Adrenal gland (tissue), 9 donors: ENCODE measurements at regions not wholly inside any gene's neighbourhood (a gene's known extent, or its start where the extent isn't known, plus 50 kb on each side); places are given as distances from the start of the nearest gene placed in this dataset.
A peak's percentile ranks its signal among the peaks of the same experiment; 100 is the strongest.

Source experiments
- DNase-seq, 7 donors: peaks; one replicate each; pipeline ENCODE4 v3.0.0-alpha.2; 2019 to 2020
- H3K27ac ChIP-seq, 5 donors: fragments of 200-600 bp; sonication (generic) in 4 of 5; 1 replicate in 3 of 5; 2 replicates in 2 of 5; pipeline versions ENCODE4 v1.5.1 to v1.8.0; 2016 to 2020; ENCODE audit warnings: mild to moderate bottlenecking in 1 of 5
- H3K27me3 ChIP-seq: fragments of 200-600 bp; 2 replicates; pipeline ENCODE4 v1.8.0; 2021
- H3K36me3 ChIP-seq, 2 donors: fragments of 200-600 bp; replicated peaks in 1 of 2; 1 replicate in 1 of 2; 2 replicates in 1 of 2; pipeline versions ENCODE4 v1.5.1 to v1.8.0; 2018 to 2022
- H3K4me1 ChIP-seq, 2 donors: fragments of 200-600 bp; replicated peaks in 1 of 2; 1 replicate in 1 of 2; 2 replicates in 1 of 2; pipeline versions ENCODE4 v1.5.1 to v1.8.0; 2018 to 2021
- H3K4me3 ChIP-seq, 4 donors: fragments of 200-600 bp; sonication (generic) in 3 of 4; one replicate each; pipeline ENCODE4 v1.5.1; 2016 to 2018
- H3K9me3 ChIP-seq, 3 donors: fragments of 200-600 bp; sonication (generic) in 1 of 3; replicated peaks in 1 of 3; 1 replicate in 2 of 3; 2 replicates in 1 of 3; pipeline versions ENCODE4 v1.5.1 to v1.8.0; 2016 to 2021
- POLR2A ChIP-seq, 2 donors: fragments of 450-650 bp; IDR thresholded peaks; one replicate each; pipeline ENCODE4 v1.6.1; 2017; ENCODE audit warnings: antibody characterized with exemption in 2 of 2, mild to moderate bottlenecking in 2 of 2, moderate library complexity in 1 of 2
- WGBS, 4 donors: extraction: QIAGEN DNeasy Blood & Tissue Kit in 2 of 4; methylation state at CpG; one replicate each; pipeline versions ENCODE4 v1.1.5 to v1.1.7; 2013 to 2017; 5-methylcytosine and 5-hydroxymethylcytosine counted together
- intact Hi-C, 2 donors: fragments of 100-400 bp; cut with DNase I; formaldehyde crosslinking; loops; one replicate each; pipeline versions ENCODE4 v1.14.1 to v1.15.0; 2022 to 2023
- TF ChIP-seq, protein P1 (sequence below), 6 experiments: fragments of 450-650 bp in 4 of 6; fragments of 200-600 bp in 2 of 6; sonication (generic) in 1 of 6; IDR thresholded peaks; 1 replicate in 5 of 6; 2 replicates in 1 of 6; pipeline versions ENCODE4 v1.5.1 to v1.8.0; 2016 to 2021; ENCODE audit warnings: antibody characterized with exemption in 6 of 6, mild to moderate bottlenecking in 2 of 6, moderate library complexity in 1 of 6
- donor health status: healthy with polysubstance abuse.
- donor health status: Bipolar disorder and iron deficiency.
- donor health status: DM: yes; HTN: yes; CAD: no.
- donor health status: DM: no; HTN: no; CAD: no.
- donor health status: DM: no; HTN: no; CAD: no.

DNA sequence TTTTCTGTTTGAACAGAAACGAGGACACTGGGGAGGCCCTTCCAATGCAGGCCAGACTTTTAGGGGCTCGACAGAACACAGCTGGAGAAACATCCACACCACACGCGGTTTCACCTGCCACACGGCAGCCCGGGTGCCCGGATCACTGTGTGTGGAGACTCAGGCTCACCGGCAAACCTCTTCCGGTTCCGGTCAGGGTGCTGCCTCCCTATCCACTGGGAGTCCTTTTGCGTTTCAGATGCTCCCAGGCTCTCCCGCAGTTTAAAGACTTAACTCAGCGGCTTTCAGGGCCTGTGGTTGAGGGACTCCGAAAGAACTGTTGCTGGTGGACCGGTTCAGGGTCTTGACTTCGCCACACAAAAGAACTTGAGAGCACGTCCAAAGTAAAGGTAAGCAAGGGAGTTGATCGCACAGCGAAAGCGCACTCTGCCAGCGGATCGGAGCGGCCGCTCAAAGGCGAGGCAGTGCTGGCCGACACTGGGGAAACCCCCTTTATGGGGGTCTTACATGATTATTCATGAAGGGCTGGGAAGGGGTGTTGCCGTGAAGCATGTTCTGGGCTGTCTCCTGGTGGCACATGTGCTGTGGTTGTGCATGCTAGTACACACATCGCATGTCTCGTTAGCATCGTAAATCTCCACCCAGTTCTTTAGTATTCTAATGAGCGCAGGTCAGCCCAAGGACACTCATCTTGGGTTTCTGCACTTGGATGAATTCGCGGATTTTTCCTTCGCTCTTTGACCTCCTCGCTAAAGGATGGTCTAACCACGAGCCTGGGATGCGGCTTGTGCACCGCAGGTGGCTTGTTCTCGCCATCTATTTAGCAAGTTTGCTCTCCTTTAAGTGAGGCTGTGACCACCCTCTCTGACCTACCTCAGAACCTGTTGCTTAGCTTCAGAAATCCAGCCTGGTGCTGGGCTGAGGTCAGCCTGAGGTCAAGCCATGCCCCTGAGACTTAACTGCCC, 180.3 kb downstream of the CDH26 start:
- 62 to 81% (median 72%) methylated on average over 35 to 39 of the region's 39 CpGs for WGBS, 4 donors

DNA sequence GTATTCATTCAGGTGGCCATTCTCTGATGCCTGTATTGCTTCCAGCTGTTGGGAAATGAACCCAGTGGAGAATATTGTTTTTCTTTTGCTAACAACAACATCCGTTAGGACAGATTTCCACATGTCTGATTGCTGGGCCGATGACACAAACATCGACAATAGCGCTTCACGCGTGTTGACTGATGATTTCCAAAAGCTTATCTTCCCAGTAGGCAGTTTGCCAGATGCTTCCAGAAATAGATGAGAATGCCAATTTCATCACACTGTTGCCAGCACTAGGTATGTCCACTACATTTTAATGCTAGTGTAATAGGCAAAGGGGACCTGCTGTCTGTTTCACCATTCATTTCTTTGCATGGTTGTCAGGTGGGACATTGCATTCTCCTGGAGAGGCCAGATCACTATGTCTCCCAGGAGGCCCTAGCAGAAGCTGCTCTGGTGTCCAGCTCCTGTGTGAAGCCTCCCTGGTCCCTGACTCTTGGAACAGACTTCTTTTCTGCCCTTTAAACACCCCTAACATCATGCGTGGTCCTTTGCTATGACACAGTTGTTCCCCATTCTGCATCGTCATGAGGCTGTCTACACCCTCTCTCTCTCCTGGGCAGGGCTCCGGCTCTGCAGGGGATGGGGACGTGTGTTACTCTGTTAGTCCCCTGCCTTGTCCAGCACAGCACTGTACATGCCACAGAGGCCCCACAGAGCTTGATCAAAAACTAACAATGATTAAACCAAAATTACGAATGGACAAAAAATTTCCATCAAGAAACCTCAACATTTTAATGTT, 181.6 kb downstream of the CDH26 start:
- no peak overlapping the region for H3K4me3 ChIP-seq
- intact Hi-C loops = no loop called here

More for the DNA sequence above, 180.3 kb downstream of the CDH26 start:
- peak in 6 of 7 donors; percentile 35 to 74 (median 54) for DNase-seq
- Histone ChIP-seq H3K4me3 (peak overlapping the region in 1 of 4 donors; percentile 41), H3K36me3 (no peaks in the 10 kb centered on the region), H3K27ac (peak overlapping the region in 1 of 5 donors; percentile 45), H3K27me3 (no peaks in the 10 kb centered on the region), H3K4me1 (peaks cover 0 to 28% of the 10 kb centered on the region in 2 donors), H3K9me3 (no peaks in the 10 kb centered on the region)
- intact Hi-C loops = no loop called here
- no peak for TF ChIP-seq POLR2A (IDR thresholded peaks at IDR 0.05)
- TF ChIP-seq, protein P1, sequence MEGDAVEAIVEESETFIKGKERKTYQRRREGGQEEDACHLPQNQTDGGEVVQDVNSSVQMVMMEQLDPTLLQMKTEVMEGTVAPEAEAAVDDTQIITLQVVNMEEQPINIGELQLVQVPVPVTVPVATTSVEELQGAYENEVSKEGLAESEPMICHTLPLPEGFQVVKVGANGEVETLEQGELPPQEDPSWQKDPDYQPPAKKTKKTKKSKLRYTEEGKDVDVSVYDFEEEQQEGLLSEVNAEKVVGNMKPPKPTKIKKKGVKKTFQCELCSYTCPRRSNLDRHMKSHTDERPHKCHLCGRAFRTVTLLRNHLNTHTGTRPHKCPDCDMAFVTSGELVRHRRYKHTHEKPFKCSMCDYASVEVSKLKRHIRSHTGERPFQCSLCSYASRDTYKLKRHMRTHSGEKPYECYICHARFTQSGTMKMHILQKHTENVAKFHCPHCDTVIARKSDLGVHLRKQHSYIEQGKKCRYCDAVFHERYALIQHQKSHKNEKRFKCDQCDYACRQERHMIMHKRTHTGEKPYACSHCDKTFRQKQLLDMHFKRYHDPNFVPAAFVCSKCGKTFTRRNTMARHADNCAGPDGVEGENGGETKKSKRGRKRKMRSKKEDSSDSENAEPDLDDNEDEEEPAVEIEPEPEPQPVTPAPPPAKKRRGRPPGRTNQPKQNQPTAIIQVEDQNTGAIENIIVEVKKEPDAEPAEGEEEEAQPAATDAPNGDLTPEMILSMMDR (IDR thresholded peaks at IDR 0.05) = no peak

DNA sequence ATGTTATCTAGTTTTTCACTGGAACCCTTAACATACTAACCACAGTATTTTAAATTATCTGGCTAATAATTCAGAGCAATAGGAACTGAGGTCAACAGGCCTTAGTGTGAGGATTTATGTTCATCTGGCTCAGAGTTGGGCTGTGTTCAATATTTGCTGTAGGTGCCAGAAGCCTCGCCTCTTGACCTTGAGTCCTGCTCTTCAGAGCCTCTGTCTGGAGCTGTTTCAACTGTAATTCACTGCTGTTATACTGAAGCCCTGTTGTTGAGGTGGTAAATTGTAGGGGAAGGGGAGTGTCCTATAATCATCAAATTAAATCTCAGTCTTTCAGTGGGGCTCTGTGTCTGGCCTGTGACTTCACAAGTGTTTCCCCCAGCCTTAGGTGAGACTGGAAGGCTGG, 184.4 kb downstream of the CDH26 start:
- Histone ChIP-seq H3K9me3 (no peaks in the 10 kb centered on the region), H3K4me1 (peaks cover 0 to 21% of the 10 kb centered on the region in 2 donors), H3K4me3 (no peak overlapping the region), H3K27ac (no peak overlapping the region), H3K36me3 (no peaks in the 10 kb centered on the region), H3K27me3 (no peaks in the 10 kb centered on the region)
- peak in 2 of 7 donors; percentile 15 to 37 for DNase-seq
- 11 to 39% (median 33%) methylated on average over 1 of the region's 1 CpG for WGBS, 4 donors
- intact Hi-C loops = no loop called here
- TF ChIP-seq, protein P1 (IDR thresholded peaks at IDR 0.05) = no peak
- TF ChIP-seq POLR2A (IDR thresholded peaks at IDR 0.05) = no peak

More for the DNA sequence above, 181.6 kb downstream of the CDH26 start:
- Histone ChIP-seq H3K36me3 (no peaks in the 10 kb centered on the region), H3K4me1 (peaks cover 0 to 28% of the 10 kb centered on the region in 2 donors), H3K9me3 (no peaks in the 10 kb centered on the region), H3K27ac (no peak overlapping the region), H3K27me3 (no peaks in the 10 kb centered on the region)
- TF ChIP-seq, protein P1 (IDR thresholded peaks at IDR 0.05) = no peak
- TF ChIP-seq POLR2A (IDR thresholded peaks at IDR 0.05) = no peak
- DNase-seq = peak in 2 of 7 donors; percentile 18 to 53
- 60 to 68% (median 63%) methylated on average over 10 to 11 of the region's 11 CpGs for WGBS, 4 donors

DNA sequence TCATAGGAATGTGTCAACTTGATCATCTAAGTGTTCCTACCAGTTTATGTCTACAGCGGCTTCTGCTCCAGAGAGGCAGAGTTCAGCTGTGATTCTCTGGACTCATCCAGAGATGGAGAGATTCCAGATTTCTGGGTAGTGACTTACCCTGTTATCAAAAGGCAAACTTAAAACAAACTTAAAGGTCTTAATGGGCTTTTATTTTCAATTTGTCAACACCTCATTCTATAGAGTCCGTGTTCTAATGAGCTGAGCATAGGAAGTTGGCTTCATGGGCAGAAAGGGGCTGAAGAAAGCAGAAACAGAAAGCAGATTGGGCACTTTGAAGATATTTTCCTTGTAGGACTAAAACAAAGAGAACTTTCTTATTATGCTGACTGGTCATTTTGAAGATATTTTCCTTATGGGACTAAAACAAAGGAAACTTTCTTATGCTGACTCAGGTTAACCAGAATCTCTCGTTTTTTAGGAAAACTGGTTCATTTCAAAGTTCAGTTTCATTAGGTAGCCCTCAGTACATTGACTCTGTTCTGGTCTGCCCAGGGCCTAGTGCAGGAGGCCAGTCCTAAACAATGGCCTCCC, 185.1 kb downstream of the CDH26 start:
- H3K4me1 ChIP-seq = peaks cover 0 to 20% of the 10 kb centered on the region in 2 donors
- intact Hi-C loops = no loop called here
- no peak overlapping the region for H3K27ac ChIP-seq
- WGBS, 4 donors = 63 to 81% (median 72%) methylated on average over 3 of the region's 3 CpGs
- no peak for DNase-seq
- no peak overlapping the region for H3K4me3 ChIP-seq
- no peaks in the 10 kb centered on the region for H3K27me3 ChIP-seq
- no peak for TF ChIP-seq POLR2A (IDR thresholded peaks at IDR 0.05)
- H3K9me3 ChIP-seq = no peaks in the 10 kb centered on the region
- no peaks in the 10 kb centered on the region for H3K36me3 ChIP-seq
